Lung (tissue), 11 donors: ENCODE measurements at regions not wholly inside any gene's neighbourhood (a gene's known extent, or its start where the extent isn't known, plus 50 kb on each side); places are given as distances from the start of the nearest gene placed in this dataset.

Source experiments
- ATAC-seq: fragments of 200-7000 bp; cut with Tn5 transposase; one replicate; pipeline ENCODE4 v1.9.1; 2020; ENCODE audit warnings: moderate number of reproducible peaks; ENCODE audit not compliant: insufficient read depth, low FRiP score
- DNase-seq, 3 donors: peaks; one replicate each; pipeline ENCODE4 v3.0.0-alpha.2; 2013 to 2017
- H3K27ac ChIP-seq, 2 donors: one replicate each; pipeline ENCODE4 v1.5.1; 2013; ENCODE audit warnings: mild to moderate bottlenecking in 2 of 2, moderate library complexity in 2 of 2, control low read depth in 1 of 2, inconsistent platforms in 1 of 2, low read depth in 1 of 2, low read length in 1 of 2
- H3K27me3 ChIP-seq, 3 donors: one replicate each; pipeline ENCODE4 v1.5.1; 2013; ENCODE audit warnings: low read length in 2 of 3; ENCODE audit not compliant: control insufficient read depth in 3 of 3, insufficient read depth in 3 of 3
- H3K36me3 ChIP-seq, 4 donors: one replicate each; pipeline ENCODE4 v1.5.1; 2013; ENCODE audit warnings: low read length in 4 of 4, mild to moderate bottlenecking in 1 of 4, moderate library complexity in 1 of 4; ENCODE audit not compliant: control insufficient read depth in 4 of 4, insufficient read depth in 4 of 4
- H3K4me1 ChIP-seq, 5 donors: one replicate each; pipeline ENCODE4 v1.5.1; 2013; ENCODE audit warnings: low read length in 5 of 5, mild to moderate bottlenecking in 2 of 5, moderate library complexity in 1 of 5; ENCODE audit not compliant: control insufficient read depth in 5 of 5, insufficient read depth in 5 of 5
- H3K4me3 ChIP-seq: one replicate; pipeline ENCODE4 v1.5.1; 2013; ENCODE audit warnings: mild to moderate bottlenecking, control low read depth, moderate library complexity
- H3K9ac ChIP-seq, 2 donors: one replicate each; pipeline ENCODE4 v1.5.1; 2013; ENCODE audit warnings: low read length in 2 of 2, control low read depth in 1 of 2; ENCODE audit not compliant: insufficient read depth in 1 of 2
- H3K9me3 ChIP-seq, 4 donors: one replicate each; pipeline ENCODE4 v1.5.1; 2013; ENCODE audit warnings: low read length in 3 of 4, mild to moderate bottlenecking in 1 of 4, moderate library complexity in 1 of 4; ENCODE audit not compliant: control insufficient read depth in 4 of 4, insufficient read depth in 3 of 4
- CTCF ChIP-seq: IDR thresholded peaks from 2 replicates; pipeline ENCODE4 v1.5.1; 2012; ENCODE audit warnings: mild to moderate bottlenecking; ENCODE audit errors: control extremely low read depth, extremely low read depth
- WGBS, 2 donors: extraction: QIAGEN DNeasy Blood & Tissue Kit; methylation state at CpG; one replicate each; pipeline ENCODE4 v1.1.7; 2013; 5-methylcytosine and 5-hydroxymethylcytosine counted together
- donor health status: control.
- donor health status: control.
- donor health status: Bipolar disorder and iron deficiency.
- donor health status: healthy.
- donor health status: DM: yes; HTN: yes; CAD: no.

- Histone ChIP-seq H3K9me3 (no peaks in the 10 kb centered on the region), H3K27ac (no peak overlapping the region), H3K27me3 (no peaks in the 10 kb centered on the region), H3K4me3 (no peak overlapping the region), H3K9ac (no peak overlapping the region), H3K36me3 (no peaks in the 10 kb centered on the region), H3K4me1 (peaks cover 0 to 43% (median 17%) of the 10 kb centered on the region in 5 donors)
- DNase-seq (peak; percentile 36 to 72 (median 53)), ATAC-seq (no peak)
- no peak for TF ChIP-seq CTCF
Measured at GRCh38 chr7:25482631-25483030, 254.3 kb upstream of the NPVF start.

GRCh38 chr7:25485026-25485425 lies 256.7 kb upstream of the NPVF start:
- ATAC-seq (no peak), DNase-seq (peak in 2 of 3 donors; percentile 85 to 89)
- no peak for TF ChIP-seq CTCF
- peaks cover 0 to 49% (median 17%) of the 10 kb centered on the region in 5 donors for H3K4me1 ChIP-seq
- no peak overlapping the region for H3K27ac ChIP-seq
- no peaks in the 10 kb centered on the region for H3K36me3 ChIP-seq
- no peak overlapping the region for H3K4me3 ChIP-seq
- no peaks in the 10 kb centered on the region for H3K9me3 ChIP-seq
- H3K27me3 ChIP-seq = no peaks in the 10 kb centered on the region
- 70 to 82% methylated on average over 1 of the region's 1 CpG for WGBS, 2 donors
- no peak overlapping the region for H3K9ac ChIP-seq

- H3K36me3 ChIP-seq = no peaks in the 10 kb centered on the region
- no peak overlapping the region for H3K27ac ChIP-seq
- H3K4me3 ChIP-seq = no peak overlapping the region
- peak in 2 of 3 donors; percentile 57 to 61 for DNase-seq
- no peak for TF ChIP-seq CTCF
- peaks cover 0 to 49% (median 17%) of the 10 kb centered on the region in 5 donors for H3K4me1 ChIP-seq
- ATAC-seq = no peak
- H3K9me3 ChIP-seq = peaks cover 0 to 2% (median 0%) of the 10 kb centered on the region in 4 donors
- H3K27me3 ChIP-seq = no peaks in the 10 kb centered on the region
- 71 to 76% methylated on average over 2 of the region's 2 CpGs for WGBS, 2 donors
- H3K9ac ChIP-seq = no peak overlapping the region
Measured at GRCh38 chr7:25486656-25487055, 258.4 kb upstream of the NPVF start.

GRCh38 chr7:25493805-25494366 lies 265.6 kb upstream of the NPVF start:
- Histone ChIP-seq H3K9me3 (peaks cover 0 to 2% (median 0%) of the 10 kb centered on the region in 4 donors), H3K27me3 (no peaks in the 10 kb centered on the region), H3K36me3 (no peaks in the 10 kb centered on the region), H3K4me1 (peaks cover 0 to 26% (median 4%) of the 10 kb centered on the region in 5 donors), H3K9ac (no peak overlapping the region), H3K4me3 (no peak overlapping the region), H3K27ac (no peak overlapping the region)
- DNase-seq (no peak), ATAC-seq (no peak)
- no peak for TF ChIP-seq CTCF
- WGBS, 2 donors = 80 to 81% methylated on average over 8 of the region's 8 CpGs
